HS-27A (cell line): ENCODE measurements at regions not wholly inside any gene's neighbourhood (a gene's known extent, or its start where the extent isn't known, plus 50 kb on each side); places are given as distances from the start of the nearest gene placed in this dataset.
"Not testable (repeated sequence)": the region's sequence is repeated elsewhere in the genome, so short reads cannot be mapped to it uniquely, and the experiment has no call there.

Experiments used
- DNase-seq: peaks from one replicate; pipeline ENCODE4 v3.0.0-alpha.2; 2012; ENCODE audit warnings: low read depth, missing footprints

DNA sequence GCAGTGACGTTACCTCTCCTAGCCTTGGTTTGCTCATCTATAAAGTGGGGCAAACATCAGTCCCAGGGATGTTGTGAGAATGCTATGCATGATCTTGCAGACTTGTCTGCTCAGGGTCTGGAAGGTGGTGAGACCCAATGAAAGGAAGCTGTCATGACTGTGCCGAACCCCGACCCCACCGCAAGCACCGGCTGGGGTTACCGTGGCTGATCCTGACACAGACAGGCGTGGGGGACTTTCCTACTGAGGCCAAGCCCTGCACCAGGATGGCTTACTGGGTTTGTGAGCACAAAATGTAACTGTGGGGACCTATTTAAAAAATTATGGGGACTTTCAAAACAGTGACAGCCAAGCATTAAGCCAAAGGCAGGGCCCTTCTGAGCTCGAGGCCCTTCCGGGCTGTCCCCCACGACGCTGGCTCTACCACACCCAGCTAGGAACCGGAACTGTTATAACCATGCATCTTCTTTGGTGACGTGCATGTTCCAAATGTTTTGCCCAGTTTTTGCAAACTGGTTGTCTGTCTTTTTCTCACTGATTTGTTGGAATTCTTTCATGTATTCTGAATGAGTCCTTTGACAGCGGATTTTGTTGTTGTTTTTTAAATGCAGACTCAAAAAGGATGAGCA is 76.6 kb upstream of the PMEPA1 start:
- DNase-seq: no peak

DNA sequence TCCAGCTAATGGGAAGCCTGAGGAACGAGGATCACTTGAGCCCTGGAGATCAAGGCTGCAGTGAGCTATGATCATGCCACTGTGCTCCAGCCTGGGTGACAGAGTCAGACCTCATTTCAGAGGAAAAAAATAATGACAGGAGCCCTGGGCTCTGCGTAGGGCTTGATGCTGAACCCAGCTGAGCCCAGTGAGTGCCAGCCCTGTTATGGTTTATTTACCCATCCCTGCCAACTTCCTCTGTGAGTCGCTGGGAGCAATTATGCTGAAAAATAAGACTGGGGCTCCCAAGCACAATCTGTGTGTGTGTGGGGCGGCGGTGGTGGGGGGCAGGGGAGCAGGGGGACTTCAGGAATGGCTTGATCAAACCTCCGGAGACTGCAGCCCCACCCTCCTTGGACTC is 75.9 kb upstream of the PMEPA1 start:
- no peak for DNase-seq

DNA sequence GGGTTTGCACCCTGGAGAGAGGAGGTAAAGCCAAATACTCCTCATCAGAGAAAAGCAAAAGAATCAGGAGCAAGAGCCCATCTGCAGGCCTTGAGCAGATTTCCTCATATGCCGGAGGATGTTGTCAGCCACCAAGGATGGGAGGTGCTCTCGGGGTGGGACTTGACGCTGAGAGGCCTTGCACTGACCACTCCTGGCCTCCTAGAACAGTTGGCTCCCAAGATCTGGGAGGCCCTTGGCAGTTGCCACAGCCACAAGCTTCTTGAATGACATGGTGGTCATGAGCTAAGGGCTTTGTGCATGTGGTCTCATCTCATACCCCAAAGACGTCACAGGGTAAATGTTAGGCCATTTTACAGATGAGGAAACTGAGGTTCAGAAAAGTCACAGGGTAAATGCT is 75.2 kb upstream of the PMEPA1 start:
- DNase-seq: no peak

DNA sequence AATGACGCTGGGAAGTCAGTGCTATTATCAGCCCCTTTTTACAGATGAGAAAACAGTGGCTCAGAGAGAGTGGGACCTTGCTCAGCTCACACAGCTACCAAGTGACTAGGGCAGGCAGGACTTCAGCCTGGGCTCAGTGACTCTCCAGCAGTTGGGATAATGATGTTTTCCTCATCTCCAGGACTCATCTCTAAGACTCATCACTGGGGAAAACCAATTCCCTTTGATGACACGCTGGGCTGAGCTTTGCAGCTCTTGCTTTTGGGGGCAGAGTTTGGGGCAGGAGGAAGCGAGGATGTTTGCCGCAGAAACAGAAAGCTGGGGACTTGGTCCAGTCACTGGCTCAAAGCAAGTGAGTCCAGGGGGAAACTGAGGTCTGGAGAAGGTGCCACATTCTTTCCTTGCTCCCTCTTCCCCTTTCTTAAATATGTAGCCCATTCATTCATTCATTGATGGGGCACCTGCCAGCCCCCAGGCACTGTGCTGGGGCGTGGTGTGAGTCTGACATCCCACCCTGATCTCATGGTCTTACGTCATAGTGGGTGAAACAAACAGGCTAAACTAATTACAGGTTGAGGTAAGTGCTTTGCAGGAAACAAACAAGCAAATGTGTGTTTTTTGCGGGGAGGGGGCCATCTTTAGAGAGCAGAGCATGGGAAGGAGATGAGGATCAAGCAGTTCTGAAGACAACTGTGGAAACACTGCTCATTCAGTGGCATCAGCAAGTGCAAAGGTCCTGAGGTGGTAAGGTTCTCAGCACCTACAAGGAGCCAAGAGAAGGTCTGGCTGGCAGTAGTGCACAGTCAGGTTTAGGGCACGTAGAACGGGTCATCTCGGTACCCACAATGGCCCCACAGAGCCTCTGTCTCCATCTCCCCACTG is 74.4 kb upstream of the PMEPA1 start:
- no peak for DNase-seq

DNA sequence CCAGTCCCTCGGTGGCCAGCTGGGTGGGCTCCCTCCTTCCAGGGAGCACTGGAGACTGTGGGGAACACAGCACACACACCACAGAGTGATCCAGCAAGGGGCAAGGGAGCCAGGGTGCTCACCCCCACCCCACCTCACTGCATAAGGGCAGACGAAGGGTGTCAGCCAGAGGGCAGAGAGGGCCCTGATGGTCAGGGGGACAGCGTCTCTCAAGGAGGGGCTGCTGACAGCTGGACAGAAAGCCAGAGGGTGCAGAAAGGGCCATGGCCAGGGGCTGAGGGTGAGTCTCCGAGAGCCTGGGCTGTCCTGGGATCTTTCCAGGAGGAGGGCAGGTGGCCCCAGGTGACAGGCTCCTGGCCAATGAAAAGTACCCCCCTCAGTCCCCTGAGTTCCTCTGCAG is 73.4 kb upstream of the PMEPA1 start:
- DNase-seq: no peak

DNA sequence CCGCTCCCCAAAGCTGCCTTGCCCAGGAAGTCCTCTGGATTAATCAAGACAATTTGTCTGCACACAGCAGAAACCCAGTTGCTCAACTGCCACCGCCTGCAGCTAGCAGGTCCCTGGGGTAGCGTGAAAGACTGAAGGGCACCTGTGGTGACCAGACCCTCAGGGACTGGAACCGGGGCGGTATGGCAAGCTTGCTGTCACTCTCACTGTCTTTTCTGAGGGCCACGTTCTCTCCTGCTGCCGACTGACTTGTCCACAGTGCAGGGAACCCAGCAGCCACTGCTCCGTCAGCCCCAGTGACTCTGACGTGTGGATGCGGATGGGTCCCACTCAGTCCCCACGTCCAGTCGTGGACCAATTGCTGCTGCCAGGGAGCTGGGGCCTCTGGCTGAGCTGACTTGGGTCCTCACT is 72.8 kb upstream of the PMEPA1 start:
- DNase-seq: no peak

DNA sequence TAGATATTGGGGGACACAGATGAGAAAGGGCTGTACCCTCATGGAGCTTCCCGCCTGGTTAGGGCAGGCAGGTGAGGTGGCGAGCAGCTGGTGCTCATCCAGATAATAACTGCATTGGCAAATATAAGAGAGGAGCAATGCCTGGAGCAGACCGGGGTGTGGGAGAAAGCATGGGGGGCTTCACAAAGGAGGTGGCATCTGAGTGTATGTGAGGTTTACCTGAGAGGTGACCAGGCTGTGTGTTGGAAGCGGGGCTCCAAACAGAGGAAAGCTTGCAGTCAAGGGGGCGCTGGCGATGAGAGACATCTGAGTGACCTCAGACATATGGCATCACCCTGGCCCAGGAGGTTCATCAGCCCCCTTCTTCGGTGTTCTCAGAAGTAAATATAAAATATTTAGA is 72.1 kb upstream of the PMEPA1 start:
- no peak for DNase-seq

DNA sequence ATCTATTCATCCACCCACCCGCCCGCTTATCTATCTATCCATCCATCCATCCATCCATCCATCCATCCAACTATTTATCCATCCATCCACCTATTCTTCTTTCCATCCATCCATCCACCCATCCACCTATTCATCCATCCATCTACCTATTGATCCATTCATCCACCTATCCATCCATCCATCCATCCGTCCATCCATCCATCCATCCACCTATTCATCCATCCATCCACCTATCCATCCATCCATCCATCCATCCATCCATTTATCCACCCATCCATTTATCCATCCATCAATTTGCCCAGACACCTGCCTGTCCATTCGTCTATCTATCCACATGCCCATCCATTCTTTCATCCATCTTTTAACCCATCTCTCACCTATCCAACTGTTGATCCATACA is 71.1 kb upstream of the PMEPA1 start:
- DNase-seq: no peak

DNA sequence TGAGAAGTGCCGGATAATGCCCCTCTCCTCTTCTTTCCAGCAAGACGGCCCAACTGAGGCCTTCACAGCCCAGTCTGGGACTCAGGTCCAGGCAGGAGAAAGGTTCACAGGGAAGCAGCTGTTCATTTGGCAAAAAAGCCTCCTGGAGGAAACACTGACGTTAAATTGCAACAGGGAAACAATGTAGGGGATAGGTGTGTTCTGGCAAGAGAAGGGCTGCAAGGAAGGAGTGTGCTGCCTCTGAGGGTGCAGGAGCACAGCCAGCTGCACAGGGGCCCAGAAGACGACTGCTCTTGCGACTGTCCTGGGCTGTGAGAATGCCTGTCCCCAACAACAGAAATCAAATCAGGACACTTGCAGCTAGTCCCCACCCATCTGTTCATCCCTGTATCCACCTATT is 70.6 kb upstream of the PMEPA1 start:
- DNase-seq: no peak

DNA sequence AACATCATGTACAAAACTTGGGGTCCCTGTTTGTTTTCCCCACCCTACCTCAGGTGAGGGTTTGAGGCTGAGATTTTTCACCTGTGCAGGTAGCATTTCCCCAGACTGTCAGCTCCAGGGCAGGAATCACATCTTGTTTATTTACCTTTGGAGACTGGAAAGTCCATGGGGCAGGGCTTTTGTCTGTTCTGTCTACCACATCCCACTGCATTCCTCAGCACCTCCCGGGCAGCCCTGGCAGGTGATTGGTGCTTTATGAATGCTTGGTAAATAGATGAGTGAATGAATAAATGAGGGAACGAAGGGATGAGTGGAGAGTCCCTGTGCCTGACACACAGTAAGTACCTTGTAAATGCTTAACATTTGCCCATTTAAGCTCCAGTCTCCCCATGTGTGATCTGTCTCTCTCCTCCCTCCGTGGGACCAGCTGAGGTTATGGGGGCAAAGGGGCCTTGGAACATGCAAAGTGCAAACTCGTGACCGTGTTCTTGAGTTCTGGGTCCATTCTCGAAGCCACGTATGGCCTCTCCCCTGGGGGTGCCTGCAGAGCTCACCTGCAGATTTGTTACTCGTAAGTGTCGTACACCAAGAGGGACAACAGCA is 69.7 kb upstream of the PMEPA1 start:
- no peak for DNase-seq

DNA sequence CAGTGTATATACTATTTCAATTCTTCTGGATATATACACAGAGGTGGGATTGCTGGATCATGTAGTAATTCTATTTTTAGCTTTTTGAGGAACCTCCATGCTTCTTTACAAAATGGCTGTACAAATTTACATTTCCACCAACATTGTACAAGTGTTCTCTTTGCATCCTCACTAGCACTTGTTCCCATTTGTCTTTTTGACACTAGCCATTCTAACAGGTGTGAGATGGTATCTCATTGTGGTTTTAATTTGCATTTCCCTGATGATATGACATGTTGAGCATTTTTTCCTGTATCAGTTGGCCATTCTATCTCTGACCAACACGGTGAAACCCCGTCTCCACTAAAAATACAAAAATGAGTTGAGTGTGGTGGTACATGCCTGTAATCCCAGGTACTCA is 68.1 kb upstream of the PMEPA1 start:
- no peak for DNase-seq

DNA sequence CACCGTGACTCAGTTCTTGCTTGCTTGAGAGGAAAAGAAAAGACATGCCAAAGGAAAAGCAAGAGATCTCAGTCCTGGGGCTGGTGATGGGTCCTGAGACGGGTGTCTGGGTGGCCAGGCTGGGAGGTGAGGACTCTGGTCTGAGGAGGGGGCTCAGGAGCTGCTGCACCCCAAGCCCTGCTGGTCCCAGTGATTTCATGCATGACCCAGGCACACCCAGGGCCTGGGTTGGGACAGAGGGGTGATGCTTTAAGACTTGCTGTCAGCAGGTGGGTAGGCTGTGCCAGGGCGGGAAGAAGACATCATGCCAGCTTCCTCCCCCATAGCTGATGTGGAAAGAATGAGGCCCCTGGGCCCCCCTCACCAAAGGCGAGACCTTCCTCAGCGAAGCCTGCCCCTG is 65.1 kb upstream of the PMEPA1 start:
- DNase-seq: no peak

DNA sequence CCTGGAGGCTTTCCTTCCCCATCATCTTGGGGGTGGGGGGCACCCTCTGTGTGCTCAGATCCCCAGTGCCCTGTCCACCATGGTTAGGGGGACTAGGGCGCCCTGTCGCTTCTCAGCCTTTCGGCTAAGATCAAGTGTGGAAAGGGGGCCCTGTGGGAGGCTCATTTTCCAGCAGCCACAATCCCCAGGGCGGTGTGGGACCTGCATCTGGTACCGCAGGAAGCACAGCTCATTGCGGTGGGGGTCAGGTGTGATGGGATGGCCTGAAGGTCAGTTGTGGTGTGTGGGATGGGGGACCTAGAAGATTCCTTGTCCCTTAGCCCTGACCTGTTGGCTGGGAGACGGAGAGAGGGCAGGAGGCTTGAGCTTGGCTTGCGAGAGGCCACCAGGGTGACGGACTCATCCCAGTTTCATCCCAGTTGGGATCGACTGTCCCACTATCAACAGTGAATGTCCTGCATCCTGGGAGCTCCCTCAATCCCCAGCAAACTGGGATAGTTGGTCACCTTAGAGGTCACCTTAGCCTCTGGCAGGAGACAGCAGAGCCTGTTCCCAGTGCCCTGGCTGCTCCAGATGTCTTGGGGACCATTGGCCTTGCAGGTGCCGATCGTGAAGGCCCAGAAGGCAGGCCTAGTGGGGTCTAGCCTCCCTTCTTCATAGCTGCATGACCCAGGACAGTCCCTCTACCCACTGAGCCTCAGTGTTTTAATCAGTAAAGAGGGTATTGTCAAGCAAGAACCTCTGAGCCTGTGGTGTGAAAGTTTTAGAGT is 64.5 kb upstream of the PMEPA1 start:
- no peak for DNase-seq

DNA sequence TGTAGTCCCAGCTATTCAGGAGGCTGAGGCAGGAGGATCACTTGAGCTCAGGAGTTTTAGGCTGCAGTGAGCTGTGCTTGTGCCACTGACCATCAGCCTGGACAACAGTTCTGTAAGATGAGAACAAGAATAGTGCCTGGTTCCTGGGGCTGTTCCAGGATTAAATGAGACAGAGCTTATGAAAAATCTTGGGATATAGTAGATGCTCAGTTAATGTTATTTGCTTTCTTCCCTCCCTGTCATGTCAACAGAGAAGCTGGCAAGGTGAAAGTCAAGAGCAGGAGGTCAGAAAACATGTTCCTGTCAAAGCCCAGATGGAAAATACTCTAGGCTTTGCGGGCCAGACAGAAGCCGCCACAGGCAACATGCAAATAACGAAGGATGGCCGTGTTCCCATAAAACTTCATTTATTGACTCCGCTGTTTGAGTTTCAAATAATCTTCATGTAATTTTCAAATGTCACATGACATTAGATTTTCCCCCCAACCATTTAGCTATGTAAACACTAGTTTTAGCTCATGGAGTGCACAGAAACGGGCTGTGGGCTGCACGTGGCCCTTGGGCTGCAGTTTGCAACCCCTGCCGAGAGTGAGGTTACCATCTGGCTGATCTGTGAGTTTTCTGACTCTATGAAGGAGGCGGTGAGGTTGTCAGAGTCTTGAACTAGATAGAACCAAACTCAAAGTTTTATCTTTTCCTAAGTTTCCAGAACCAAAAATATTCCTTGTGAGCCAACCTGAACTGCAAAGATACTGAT is 63.4 kb upstream of the PMEPA1 start:
- no peak for DNase-seq

DNA sequence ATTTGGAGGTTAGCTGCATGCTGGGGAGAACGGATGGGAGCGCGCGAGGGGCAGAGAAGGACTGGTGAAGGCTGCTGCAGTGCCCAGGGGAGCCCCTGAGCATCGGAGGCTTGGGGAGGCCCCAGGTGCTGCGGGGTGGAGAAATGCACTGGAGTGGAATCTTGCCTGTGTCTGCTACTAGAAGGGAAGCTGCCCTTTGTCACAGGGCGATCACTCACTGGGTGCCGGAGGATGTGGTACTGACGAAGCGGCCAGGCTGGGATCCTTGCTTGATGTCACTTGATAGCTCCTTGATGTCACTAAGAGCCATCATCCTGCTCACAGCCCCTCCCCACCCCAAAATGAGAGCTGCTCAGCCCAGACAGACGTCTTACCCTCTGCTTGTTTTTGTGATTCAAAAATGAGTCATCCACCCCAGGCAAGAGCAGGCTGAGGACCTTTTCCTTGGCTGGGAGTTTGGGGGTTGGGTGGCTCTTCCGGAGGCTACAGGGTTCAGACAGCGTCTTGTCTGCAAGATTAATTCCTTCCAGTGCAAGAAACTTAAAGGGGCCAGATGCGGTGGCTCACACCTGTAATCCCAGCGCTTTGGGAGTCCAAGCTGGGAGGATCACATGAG is 62.6 kb upstream of the PMEPA1 start:
- DNase-seq: peak; percentile 29

DNA sequence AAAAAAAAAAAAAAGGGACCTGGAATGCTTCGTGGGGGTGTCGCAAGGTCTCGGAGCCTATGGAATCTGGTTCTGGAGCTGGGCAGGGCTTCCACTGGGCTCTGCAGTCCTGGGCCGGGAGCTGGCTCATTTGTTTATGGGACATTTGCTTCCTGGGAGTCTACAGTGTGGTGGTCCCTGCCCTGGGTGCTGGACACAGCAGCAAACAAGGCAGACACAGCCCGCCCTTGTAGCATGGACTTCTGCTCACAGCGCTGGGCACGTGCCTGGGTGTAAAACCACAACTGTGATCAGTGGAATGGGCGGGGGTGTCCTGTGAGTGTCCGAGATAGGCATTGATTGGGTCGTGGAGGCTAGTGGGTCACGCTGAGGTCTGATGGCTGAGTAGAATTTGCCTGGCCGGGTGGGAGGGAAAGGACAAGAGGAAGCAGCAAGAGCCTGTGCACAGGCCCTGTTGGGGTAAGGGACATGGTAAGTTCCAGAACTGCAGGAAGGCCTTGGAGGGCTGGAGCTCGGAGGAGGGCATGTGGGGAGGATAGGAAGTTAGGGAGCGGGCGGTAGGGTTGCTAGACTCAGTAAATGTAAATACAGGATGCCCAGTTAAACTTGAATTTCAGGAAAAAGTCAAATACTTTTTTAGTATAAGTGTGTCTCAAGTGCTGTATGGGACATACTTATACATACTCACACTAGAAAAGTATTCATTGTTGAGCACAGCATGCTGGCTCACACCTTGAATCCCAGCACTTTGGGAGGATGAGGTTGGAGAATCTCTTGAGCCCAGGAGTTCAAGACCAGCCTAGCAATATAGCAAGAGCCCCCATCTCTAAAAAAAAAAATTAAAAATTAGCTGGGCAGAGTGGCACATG is 61.3 kb upstream of the PMEPA1 start:
- DNase-seq: no peak

DNA sequence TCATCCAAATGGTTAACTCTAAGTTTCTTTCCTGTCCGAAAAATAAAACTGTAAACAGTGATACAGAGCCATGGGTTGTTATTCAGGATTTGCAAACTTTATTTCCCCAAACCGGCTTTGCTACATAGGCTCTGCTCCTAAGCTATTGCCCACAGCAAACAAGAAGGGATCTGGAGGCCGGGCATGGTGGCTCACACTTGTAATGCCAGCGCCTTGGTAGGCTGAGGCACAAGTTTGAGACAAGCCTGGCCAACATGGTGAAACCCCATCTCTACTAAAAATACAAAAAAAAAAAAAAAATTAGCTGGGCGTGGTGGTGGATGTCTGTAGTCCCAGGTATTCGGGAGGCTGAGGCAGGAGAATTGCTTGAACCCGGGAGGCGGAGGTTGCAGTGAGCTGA is 60.6 kb upstream of the PMEPA1 start:
- not testable (repeated sequence) for DNase-seq

DNA sequence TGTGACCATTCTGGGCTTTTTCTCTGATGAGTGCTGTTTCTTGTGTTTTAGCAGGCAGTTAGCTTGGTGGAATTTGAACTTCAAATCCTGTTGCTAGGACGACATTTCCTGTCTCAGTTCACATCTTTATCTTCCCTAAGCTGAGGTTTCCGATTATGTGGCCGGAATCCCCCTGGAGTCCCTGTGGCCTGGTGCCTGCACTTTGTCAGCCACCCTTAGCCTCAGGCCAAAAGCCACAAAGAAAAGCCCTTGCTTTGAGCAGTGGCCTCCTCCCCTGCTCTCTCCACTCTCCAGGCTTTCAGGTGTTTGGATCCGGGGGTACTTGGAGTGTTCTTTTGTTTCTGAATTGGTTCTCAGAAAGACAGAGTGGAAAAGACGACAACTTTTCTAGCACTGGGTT is 59.9 kb upstream of the PMEPA1 start:
- no peak for DNase-seq

DNA sequence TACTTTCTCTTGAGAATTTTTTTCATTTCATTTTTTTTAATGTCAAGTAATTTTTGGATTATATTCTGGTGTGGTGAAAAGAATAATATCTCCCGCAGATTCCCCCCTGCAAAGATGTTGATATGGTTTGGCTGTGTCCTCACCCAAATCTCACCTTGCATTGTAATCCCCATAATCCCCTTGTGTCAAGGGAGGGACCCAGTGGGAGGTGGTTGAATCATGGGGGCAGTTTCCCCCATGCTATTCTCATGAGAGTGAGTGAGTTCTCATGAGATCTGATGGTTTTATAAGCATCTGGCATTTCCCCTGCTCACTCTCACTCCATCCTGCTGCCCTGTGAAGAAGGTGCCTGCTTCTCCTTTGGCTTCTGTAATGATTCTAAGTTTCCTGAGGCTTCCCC is 58.7 kb upstream of the PMEPA1 start:
- DNase-seq: no peak

DNA sequence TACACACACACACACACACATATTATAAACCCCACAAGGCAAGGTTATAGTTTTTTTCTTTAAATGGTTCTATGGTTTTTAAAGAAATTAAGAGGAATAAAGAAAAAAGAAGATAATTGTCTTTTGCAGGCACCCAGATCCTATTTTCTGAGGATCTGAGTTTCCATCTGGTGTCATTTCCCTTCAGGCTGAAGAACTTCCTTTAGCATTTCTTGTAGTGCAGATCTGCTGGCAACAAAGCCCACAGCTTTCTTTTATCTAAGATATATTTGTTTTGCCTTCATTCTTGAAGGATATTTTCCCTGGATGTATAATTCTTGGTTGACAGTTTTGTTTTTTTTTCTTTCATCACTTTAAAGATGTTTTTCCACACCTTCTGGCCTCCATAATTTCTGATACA is 57.6 kb upstream of the PMEPA1 start:
- DNase-seq: no peak

DNA sequence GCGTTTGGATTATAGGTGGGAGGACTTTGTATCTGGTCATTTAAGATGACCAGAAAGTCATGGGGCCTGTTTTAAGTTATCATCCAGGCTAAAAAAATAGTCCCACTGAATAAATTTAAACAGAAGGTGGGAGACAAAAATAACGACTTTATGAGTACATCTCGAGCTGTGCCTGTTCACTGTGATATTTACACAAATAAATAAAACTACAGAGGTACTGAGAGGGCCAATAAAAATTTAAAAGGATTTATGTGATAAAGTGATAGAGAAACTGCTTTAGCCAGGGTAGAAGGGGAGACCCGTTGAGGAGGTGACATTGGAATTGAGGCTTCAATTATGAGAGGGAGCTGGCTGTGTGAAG is 53.4 kb upstream of the PMEPA1 start:
- DNase-seq: no peak
